ENCODE measurements at regions not wholly inside any gene's neighbourhood (a gene's known extent, or its start where the extent isn't known, plus 50 kb on each side); places are given as distances from the start of the nearest gene placed in this dataset.

- DNase-seq (ENCODE audit: low spot score) = no peak
- TF ChIP-seq, protein P1, sequence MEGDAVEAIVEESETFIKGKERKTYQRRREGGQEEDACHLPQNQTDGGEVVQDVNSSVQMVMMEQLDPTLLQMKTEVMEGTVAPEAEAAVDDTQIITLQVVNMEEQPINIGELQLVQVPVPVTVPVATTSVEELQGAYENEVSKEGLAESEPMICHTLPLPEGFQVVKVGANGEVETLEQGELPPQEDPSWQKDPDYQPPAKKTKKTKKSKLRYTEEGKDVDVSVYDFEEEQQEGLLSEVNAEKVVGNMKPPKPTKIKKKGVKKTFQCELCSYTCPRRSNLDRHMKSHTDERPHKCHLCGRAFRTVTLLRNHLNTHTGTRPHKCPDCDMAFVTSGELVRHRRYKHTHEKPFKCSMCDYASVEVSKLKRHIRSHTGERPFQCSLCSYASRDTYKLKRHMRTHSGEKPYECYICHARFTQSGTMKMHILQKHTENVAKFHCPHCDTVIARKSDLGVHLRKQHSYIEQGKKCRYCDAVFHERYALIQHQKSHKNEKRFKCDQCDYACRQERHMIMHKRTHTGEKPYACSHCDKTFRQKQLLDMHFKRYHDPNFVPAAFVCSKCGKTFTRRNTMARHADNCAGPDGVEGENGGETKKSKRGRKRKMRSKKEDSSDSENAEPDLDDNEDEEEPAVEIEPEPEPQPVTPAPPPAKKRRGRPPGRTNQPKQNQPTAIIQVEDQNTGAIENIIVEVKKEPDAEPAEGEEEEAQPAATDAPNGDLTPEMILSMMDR (IDR thresholded peaks at IDR 0.05) = no peak
- no peak for ATAC-seq (ENCODE audit: low FRiP score)
Measured at GRCh38 chr7:115106316-115106715, 184.4 kb downstream of the MDFIC start.

DNA sequence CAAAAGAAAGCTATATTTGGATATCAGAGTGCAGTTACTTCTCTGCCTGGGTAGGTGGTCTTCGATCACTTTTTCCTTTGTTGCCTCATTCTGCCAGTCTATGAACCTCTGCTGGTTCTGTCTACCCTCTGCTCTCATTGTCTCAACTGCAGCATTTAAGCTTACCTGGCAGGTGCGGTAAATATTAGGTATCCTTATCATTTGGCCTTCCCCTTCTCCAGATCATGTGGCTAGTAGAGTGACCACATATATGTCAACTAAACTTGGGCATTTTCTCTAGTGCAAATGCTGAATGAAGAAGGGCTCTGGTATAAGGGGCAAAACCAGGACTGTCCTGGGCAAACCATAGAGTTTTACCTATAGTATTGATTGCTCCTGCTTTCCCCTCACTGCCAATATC lies 180.8 kb downstream of the MDFIC start:
- DNase-seq (ENCODE audit: low spot score) (no peak), ATAC-seq (ENCODE audit: low FRiP score) (no peak)
- TF ChIP-seq, protein P1 (IDR thresholded peaks at IDR 0.05) = no peak

DNA sequence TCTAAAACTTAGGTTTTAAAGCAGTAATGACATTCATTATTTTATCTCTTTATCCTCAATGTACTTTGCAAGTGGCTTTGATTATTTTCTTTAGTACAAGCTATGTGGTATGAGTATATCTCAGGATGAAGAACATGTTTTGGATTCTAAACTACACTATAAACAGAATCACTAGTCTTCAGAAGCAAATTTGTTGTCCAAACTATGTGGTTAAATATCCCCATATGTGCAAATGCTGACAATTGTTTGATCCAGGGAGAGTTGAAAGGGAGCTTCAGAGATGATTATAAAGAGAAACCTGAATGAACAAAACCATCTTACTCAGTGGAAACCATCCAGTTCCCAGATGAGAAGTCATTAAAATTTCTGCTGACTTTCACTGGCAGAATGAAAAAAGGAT lies 179.3 kb downstream of the MDFIC start:
- ATAC-seq (ENCODE audit: low FRiP score) = no peak
- no peak for DNase-seq (ENCODE audit: low spot score)
- TF ChIP-seq, protein P1 (IDR thresholded peaks at IDR 0.05) = no peak

GRCh38 chr7:115099906-115100305 lies 178.0 kb downstream of the MDFIC start:
- peak; percentile 71 for ATAC-seq (ENCODE audit: low FRiP score)
- DNase-seq (ENCODE audit: low spot score) = no peak
- TF ChIP-seq, protein P1 (IDR thresholded peaks at IDR 0.05) = no peak

- ATAC-seq (ENCODE audit: low FRiP score) = no peak
- no peak for DNase-seq (ENCODE audit: low spot score)
- TF ChIP-seq, protein P1 (IDR thresholded peaks at IDR 0.05) = no peak
Measured at GRCh38 chr7:115097175-115097671, 175.3 kb downstream of the MDFIC start.

DNA sequence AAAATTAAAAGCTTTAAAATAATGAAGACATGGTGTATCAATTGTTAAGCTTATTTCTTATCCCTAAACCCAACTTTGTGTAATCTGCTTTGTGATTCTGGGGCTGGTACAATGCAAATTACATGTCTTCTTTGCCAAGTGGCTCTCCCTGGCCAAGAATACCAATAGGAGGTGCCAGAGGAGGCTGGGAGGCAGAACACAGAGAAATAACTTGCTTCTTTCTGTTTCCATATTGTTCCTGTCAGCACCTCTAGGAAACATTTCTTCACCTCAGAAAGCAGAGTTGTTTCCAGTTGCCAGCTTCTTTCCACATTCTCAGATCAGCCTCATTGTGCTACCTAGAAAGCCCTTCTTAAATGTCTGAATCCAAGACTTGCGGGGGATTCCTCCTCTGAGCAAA lies 174.4 kb downstream of the MDFIC start:
- DNase-seq (ENCODE audit: low spot score) (no peak), ATAC-seq (ENCODE audit: low FRiP score) (no peak)
- TF ChIP-seq, protein P1 (IDR thresholded peaks at IDR 0.05) = no peak

GRCh38 chr7:115094163-115094562 lies 172.3 kb downstream of the MDFIC start:
- TF ChIP-seq, protein P1 (IDR thresholded peaks at IDR 0.05) = no peak
- no peak for ATAC-seq (ENCODE audit: low FRiP score)
- no peak for DNase-seq (ENCODE audit: low spot score)

All from omental fat pad (tissue), 3 donors.